IMR-90 (cell line): ENCODE measurements at regions not wholly inside any gene's neighbourhood (a gene's known extent, or its start where the extent isn't known, plus 50 kb on each side); places are given as distances from the start of the nearest gene placed in this dataset.

ENCODE experiments used
- ATAC-seq: fragments of 200-7000 bp; cut with Tn5 transposase; 2 replicates; pipeline ENCODE4 v1.9.1; 2020; ENCODE audit warnings: low read depth, mild to moderate bottlenecking, moderate library complexity
- BruUV-seq: library from RNA; stranded (reverse); fragments of 400-500 nt; replicated peaks from 2 replicates; lab custom pipeline; 2021; lab: Mats Ljungman, UMichigan
- CTCF ChIA-PET: fragments of 300-600 bp; formaldehyde crosslinking; extraction: SDS; loops from one replicate; lab custom pipeline; 2021; ENCODE audit warnings: antibody characterized with exemption; lab: Yijun Ruan, JAX
- POLR2A ChIA-PET: fragments of 300-600 bp; sonication (Branson Sonifier 250); formaldehyde crosslinking; loops from one replicate; lab custom pipeline; 2022; ENCODE audit warnings: antibody characterized with exemption; ENCODE audit not compliant: unreplicated experiment; lab: Charles Lee
- DNase-seq: peaks from one replicate; pipeline ENCODE4 v3.0.0; 2013
- H2AFZ ChIP-seq: replicated peaks from 2 replicates; pipeline ENCODE3; 2013; ENCODE audit warnings: low read length, mild to moderate bottlenecking; ENCODE audit not compliant: poor library complexity
- H2AK5ac ChIP-seq: 2 replicates; pipeline ENCODE4 v1.6.1; 2013; ENCODE audit warnings: low read depth, low read length, inconsistent platforms
- H2AK9ac ChIP-seq: replicated peaks from 2 replicates; pipeline ENCODE3; 2013; ENCODE audit warnings: mild to moderate bottlenecking, low read depth, low read length, moderate library complexity; ENCODE audit not compliant: poor library complexity
- H2BK120ac ChIP-seq: 2 replicates; pipeline ENCODE4 v1.6.1; 2013; ENCODE audit warnings: low read depth, low read length, inconsistent platforms
- H2BK15ac ChIP-seq: 3 replicates; pipeline ENCODE4 v1.6.1; 2013; ENCODE audit warnings: low read depth, low read length, inconsistent platforms
- H2BK20ac ChIP-seq: 2 replicates; pipeline ENCODE4 v1.6.1; 2013; ENCODE audit warnings: low read depth, mild to moderate bottlenecking, inconsistent platforms, low read length, moderate library complexity
- H2BK5ac ChIP-seq: 2 replicates; pipeline ENCODE4 v1.6.1; 2013; ENCODE audit warnings: mild to moderate bottlenecking, low read depth, low read length, inconsistent platforms; ENCODE audit not compliant: poor library complexity, severe bottlenecking
- H3K14ac ChIP-seq: replicated peaks from 2 replicates; pipeline ENCODE4 v1.6.1; 2013; ENCODE audit warnings: low read depth, low read length, inconsistent platforms
- H3K18ac ChIP-seq: 2 replicates; pipeline ENCODE4 v1.6.1; 2013; ENCODE audit warnings: low read depth, low read length, control low read depth
- H3K23ac ChIP-seq: 2 replicates; pipeline ENCODE4 v1.6.1; 2013; ENCODE audit warnings: low read depth, low read length, inconsistent platforms
- H3K27ac ChIP-seq: 2 replicates; pipeline ENCODE4 v1.5.1; 2013; ENCODE audit warnings: mild to moderate bottlenecking, control low read depth, low read length; ENCODE audit not compliant: insufficient read depth
- H3K27me3 ChIP-seq: 2 replicates; pipeline ENCODE4 v1.6.1; 2013; ENCODE audit warnings: low read length; ENCODE audit not compliant: control insufficient read depth, insufficient read depth
- H3K36me3 ChIP-seq: 2 replicates; pipeline ENCODE4 v1.6.1; 2013; ENCODE audit warnings: low read length, mixed read lengths; ENCODE audit not compliant: control insufficient read depth, insufficient read depth
- H3K4ac ChIP-seq: 2 replicates; pipeline ENCODE4 v1.6.1; 2013; ENCODE audit warnings: low read depth, low read length, inconsistent platforms
- H3K4me1 ChIP-seq: 2 replicates; pipeline ENCODE4 v1.6.1; 2013; ENCODE audit warnings: low read length, mixed read lengths; ENCODE audit not compliant: control insufficient read depth, insufficient read depth
- H3K4me2 ChIP-seq: 2 replicates; pipeline ENCODE4 v1.6.1; 2013; ENCODE audit warnings: low read depth, mild to moderate bottlenecking, control low read depth, low read length, moderate library complexity
- H3K4me3 ChIP-seq: 2 replicates; pipeline ENCODE4 v1.5.1; 2013; ENCODE audit warnings: low read depth, mild to moderate bottlenecking, control low read depth, low read length, moderate library complexity; ENCODE audit not compliant: insufficient read depth
- H3K56ac ChIP-seq: 2 replicates; pipeline ENCODE4 v1.6.1; 2013; ENCODE audit warnings: low read length, inconsistent platforms; ENCODE audit not compliant: insufficient read depth; ENCODE audit errors: extremely low read depth
- H3K79me1 ChIP-seq, 2 experiments: 2 replicates each; pipeline ENCODE4 v1.6.1; 2013; ENCODE audit warnings: low read length in 2 of 2, inconsistent platforms in 1 of 2, low read depth in 1 of 2
- H3K9ac ChIP-seq: 2 replicates; pipeline ENCODE4 v1.6.1; 2013; ENCODE audit warnings: low read depth, low read length, control low read depth
- H3K9me1 ChIP-seq: 2 replicates; pipeline ENCODE4 v1.6.1; 2013; ENCODE audit warnings: low read length, inconsistent platforms; ENCODE audit not compliant: insufficient read depth
- H3K9me3 ChIP-seq: 2 replicates; pipeline ENCODE4 v1.6.1; 2013; ENCODE audit warnings: low read length; ENCODE audit not compliant: control insufficient read depth, insufficient read depth
- H4K20me1 ChIP-seq: 2 replicates; pipeline ENCODE4 v1.6.1; 2013; ENCODE audit warnings: low read length, inconsistent platforms; ENCODE audit not compliant: insufficient read depth
- H4K5ac ChIP-seq: 2 replicates; pipeline ENCODE4 v1.6.1; 2013; ENCODE audit warnings: mild to moderate bottlenecking, low read depth, low read length, control low read depth
- H4K8ac ChIP-seq, 2 experiments: 2 replicates each; pipeline ENCODE4 v1.6.1; 2013; ENCODE audit warnings: low read depth in 2 of 2, low read length in 2 of 2, control low read depth in 1 of 2, inconsistent platforms in 1 of 2
- H4K91ac ChIP-seq: 2 replicates; pipeline ENCODE4 v1.6.1; 2013; ENCODE audit warnings: low read depth, low read length, inconsistent platforms; ENCODE audit not compliant: insufficient read depth
- BHLHE40 ChIP-seq: fragments of 150-350 bp; IDR thresholded peaks from 2 replicates; pipeline ENCODE4 v1.6.1; 2016; ENCODE audit warnings: mild to moderate bottlenecking, low read depth, low read length
- CEBPB ChIP-seq: IDR thresholded peaks from 2 replicates; pipeline ENCODE4 v1.6.1; 2012; ENCODE audit warnings: low read depth, low read length, improper control_type of control experiment
- CHD1 ChIP-seq: IDR thresholded peaks from 2 replicates; pipeline ENCODE4 v1.6.1; 2012; ENCODE audit warnings: low read depth, low read length, improper control_type of control experiment
- CTCF ChIP-seq: conservative IDR thresholded peaks from 2 replicates; pipeline ENCODE4 v1.5.1; 2012; ENCODE audit warnings: mild to moderate bottlenecking, low read depth, low read length, improper control_type of control experiment
- ELK1 ChIP-seq: fragments of 150-350 bp; IDR thresholded peaks from 2 replicates; pipeline ENCODE4 v1.6.1; 2016; ENCODE audit warnings: low read depth, mild to moderate bottlenecking, low read length, moderate library complexity, borderline replicate concordance
- MAFK ChIP-seq: IDR thresholded peaks from 2 replicates; pipeline ENCODE4 v1.6.1; 2012; ENCODE audit warnings: low read depth, low read length, improper control_type of control experiment
- MAZ ChIP-seq: IDR thresholded peaks from 2 replicates; pipeline ENCODE4 v1.6.1; 2012; ENCODE audit warnings: low read depth, mild to moderate bottlenecking, low read length, improper control_type of control experiment, moderate library complexity, borderline replicate concordance
- MXI1 ChIP-seq: IDR thresholded peaks from 2 replicates; pipeline ENCODE4 v1.6.1; 2012; ENCODE audit warnings: low read depth, mild to moderate bottlenecking, low read length, moderate library complexity, borderline replicate concordance
- POLR2A ChIP-seq: IDR thresholded peaks from 2 replicates; pipeline ENCODE4 v1.6.1; 2012; ENCODE audit warnings: mild to moderate bottlenecking, low read depth, low read length
- RCOR1 ChIP-seq: IDR thresholded peaks from 2 replicates; pipeline ENCODE4 v1.6.1; 2012; ENCODE audit warnings: mild to moderate bottlenecking, low read length, improper control_type of control experiment; ENCODE audit not compliant: insufficient replicate concordance
- RFX5 ChIP-seq: IDR thresholded peaks from 2 replicates; pipeline ENCODE4 v1.8.0; 2012; ENCODE audit warnings: low read depth, mild to moderate bottlenecking, low read length, moderate library complexity
- SMC3 ChIP-seq: fragments of 150-350 bp; IDR thresholded peaks from 2 replicates; pipeline ENCODE4 v1.6.1; 2016; ENCODE audit warnings: low read depth, mild to moderate bottlenecking, antibody characterized with exemption, low read length, moderate library complexity
- USF2 ChIP-seq: fragments of 150-350 bp; IDR thresholded peaks from 2 replicates; pipeline ENCODE4 v1.6.1; 2017; ENCODE audit warnings: mild to moderate bottlenecking, antibody characterized with exemption, low read length, low read depth
- WGBS, 2 experiments: methylation state at CpG; one replicate each; pipeline versions ENCODE4 v1.1.5 to v1.1.7; 2013; ENCODE audit warnings: missing lambda C conversion rate in 2 of 2; ENCODE audit not compliant: insufficient read length in 1 of 2; ENCODE audit errors: extremely low coverage in 2 of 2; 5-methylcytosine and 5-hydroxymethylcytosine counted together
- dilution Hi-C: fragments of 300-500 bp; cut with HindIII; formaldehyde crosslinking; loops from one replicate; pipeline ENCODE4 v1.14.3; 2018; ENCODE audit warnings: low sequenced_read_pairs; ENCODE audit not compliant: unreplicated experiment
- in situ Hi-C: fragments of 300-500 bp; cut with MboI; formaldehyde crosslinking; loops from 3 replicates; pipeline ENCODE4 v1.14.3; 2019; ENCODE audit warnings: low sequenced_read_pairs, inconsistent platforms, mixed read lengths
- intact Hi-C: fragments of 100-400 bp; cut with micrococcal nuclease; formaldehyde crosslinking; loops from 2 replicates; pipeline ENCODE4 v1.10.0; 2022

GRCh38 chr2:234348081-234348480 is 148.8 kb downstream of the ARL4C start:
- TF ChIP-seq RFX5 (no peak), RCOR1 (no peak), POLR2A (no peak), MAZ (no peak), CEBPB (no peak), BHLHE40 (no peak), CTCF (no peak), MXI1 (no peak), USF2 (no peak), MAFK (no peak), ELK1 (no peak), SMC3 (no peak), CHD1 (no peak)
- Histone ChIP-seq H3K18ac (no peak overlapping the region), H2AFZ (no peak overlapping the region), H4K8ac (no peak overlapping the region), H3K27ac (no peak overlapping the region), H4K20me1 (no peaks in the 10 kb centered on the region), H3K27me3 (peaks cover 6% of the 10 kb centered on the region), H3K4me1 (peaks cover 3% of the 10 kb centered on the region; the same call in 1 of the 2 replicates), H3K23ac (no peak overlapping the region), H3K4me3 (no peak overlapping the region), H3K14ac (no peak overlapping the region), H2BK20ac (no peak overlapping the region), H4K91ac (no peak overlapping the region), H2BK120ac (no peak overlapping the region), H2BK5ac (no peak overlapping the region), H3K4ac (no peak overlapping the region), H3K9ac (no peak overlapping the region), H2BK15ac (no peak overlapping the region), H3K9me1 (no peaks in the 10 kb centered on the region), H3K36me3 (no peaks in the 10 kb centered on the region), H3K9me3 (no peaks in the 10 kb centered on the region), H2AK9ac (no peak overlapping the region), H4K5ac (no peak overlapping the region), H3K56ac (no peak overlapping the region), H3K79me1 (no peaks in the 10 kb centered on the region), H3K4me2 (no peak overlapping the region), H2AK5ac (no peak overlapping the region)
- BruUV-seq, result no TSS peak
- ATAC-seq (no peak), DNase-seq (no peak)
- POLR2A ChIA-PET, result no interaction called here
- intact Hi-C loops (no loop called here), in situ Hi-C loops (no loop called here), dilution Hi-C loops (loop anchor here (25.0 kb wide), 1 partner anchor 164 kb away; no protein-coding TSS in a partner anchor)
- 85% methylated on average over 2 of the region's 9 CpGs; no CpG with 5 or more reads in 1 of the 2 experiments for WGBS, 2 experiments
- CTCF ChIA-PET, result no interaction called here
